Fibroblast of lung (primary cell): ENCODE measurements at regions not wholly inside any gene's neighbourhood (a gene's known extent, or its start where the extent isn't known, plus 50 kb on each side); places are given as distances from the start of the nearest gene placed in this dataset.

ENCODE experiments used
- CTCF ChIP-seq, 2 donors: IDR thresholded peaks in 1 of 2; conservative IDR thresholded peaks in 1 of 2; 1 replicate in 1 of 2; 2 replicates in 1 of 2; pipeline ENCODE4 v1.5.1; 2011 to 2012; ENCODE audit warnings: low read length in 2 of 2, control low read depth in 1 of 2, inconsistent platforms in 1 of 2, low read depth in 1 of 2, mild to moderate bottlenecking in 1 of 2
- EZH2 ChIP-seq: IDR thresholded peaks from 2 replicates; pipeline ENCODE4 v1.5.1; 2012; ENCODE audit warnings: low read length, control low read depth, mild to moderate bottlenecking; ENCODE audit errors: missing control alignments

GRCh38 chr22:27573280-27574001 is 228.1 kb downstream of the MN1 start:
- TF ChIP-seq EZH2 (no peak), CTCF (conservative IDR thresholded peaks at IDR 0.05 in 1 of 2, IDR thresholded peaks at IDR 0.05 in 1 of 2; ENCODE audit: low read depth in 1 of 2, low read length in 2 of 2) (no peak)
